Gastrocnemius medialis (tissue), 4 donors: ENCODE measurements at regions not wholly inside any gene's neighbourhood (a gene's known extent, or its start where the extent isn't known, plus 50 kb on each side); places are given as distances from the start of the nearest gene placed in this dataset.

ENCODE experiments used
- ATAC-seq, 2 donors: fragments of 150-250 bp; one replicate each; pipeline ENCODE4 v1.9.1; 2016
- DNase-seq, 2 donors: peaks; one replicate each; pipeline ENCODE4 v3.0.0-alpha.2; 2019
- H3K27ac ChIP-seq, 4 donors: fragments of 200-600 bp; sonication (generic); 1 replicate in 1 of 4; 2 replicates in 3 of 4; pipeline ENCODE4 v1.5.1; 2016 to 2018; ENCODE audit warnings: mild to moderate bottlenecking in 2 of 4, moderate library complexity in 1 of 4
- H3K27me3 ChIP-seq, 3 donors: fragments of 200-600 bp; sonication (generic) in 2 of 3; 1 replicate in 1 of 3; 2 replicates in 2 of 3; pipeline versions ENCODE4 v1.5.1 to v1.6.0; 2016 to 2019; ENCODE audit warnings: mild to moderate bottlenecking in 1 of 3, moderate library complexity in 1 of 3
- H3K36me3 ChIP-seq, 2 donors: fragments of 200-600 bp; sonication (generic) in 1 of 2; one replicate each; pipeline ENCODE4 v1.5.1; 2017 to 2018
- H3K4me1 ChIP-seq, 2 donors: fragments of 200-600 bp; sonication (generic) in 1 of 2; one replicate each; pipeline ENCODE4 v1.5.1; 2016 to 2017; ENCODE audit warnings: mild to moderate bottlenecking in 2 of 2
- H3K4me3 ChIP-seq, 4 donors: fragments of 200-600 bp; sonication (generic) in 3 of 4; 1 replicate in 1 of 4; 2 replicates in 3 of 4; pipeline ENCODE4 v1.5.1; 2016 to 2019; ENCODE audit warnings: mild to moderate bottlenecking in 2 of 4
- H3K9me3 ChIP-seq, 3 donors: fragments of 200-600 bp; sonication (generic) in 2 of 3; 1 replicate in 1 of 3; 2 replicates in 2 of 3; pipeline ENCODE4 v1.5.1; 2016 to 2019
- POLR2A ChIP-seq, 2 donors: fragments of 450-650 bp; IDR thresholded peaks; one replicate each; pipeline ENCODE4 v1.6.1; 2017; ENCODE audit warnings: antibody characterized with exemption in 2 of 2, mild to moderate bottlenecking in 2 of 2, moderate library complexity in 2 of 2
- in situ Hi-C, 4 donors: fragments of 200-750 bp; cut with MboI; loops; one replicate each; pipeline versions ENCODE4 v1.15.0 to v1.8.0; 2017; ENCODE audit warnings: low sequenced_read_pairs in 4 of 4
- intact Hi-C: fragments of 100-400 bp; cut with DNase I; formaldehyde crosslinking; loops from one replicate; pipeline ENCODE4 v1.15.1; 2023; ENCODE audit warnings: low total_unique reads
- TF ChIP-seq, protein P1 (sequence below), 5 experiments: fragments of 450-650 bp in 3 of 5; fragments of 200-600 bp in 2 of 5; sonication (generic) in 2 of 5; IDR thresholded peaks in 4 of 5; conservative IDR thresholded peaks in 1 of 5; 1 replicate in 4 of 5; 2 replicates in 1 of 5; pipeline ENCODE4 v1.5.1; 2016 to 2019; ENCODE audit warnings: antibody characterized with exemption in 5 of 5, mild to moderate bottlenecking in 3 of 5, moderate library complexity in 3 of 5

DNA sequence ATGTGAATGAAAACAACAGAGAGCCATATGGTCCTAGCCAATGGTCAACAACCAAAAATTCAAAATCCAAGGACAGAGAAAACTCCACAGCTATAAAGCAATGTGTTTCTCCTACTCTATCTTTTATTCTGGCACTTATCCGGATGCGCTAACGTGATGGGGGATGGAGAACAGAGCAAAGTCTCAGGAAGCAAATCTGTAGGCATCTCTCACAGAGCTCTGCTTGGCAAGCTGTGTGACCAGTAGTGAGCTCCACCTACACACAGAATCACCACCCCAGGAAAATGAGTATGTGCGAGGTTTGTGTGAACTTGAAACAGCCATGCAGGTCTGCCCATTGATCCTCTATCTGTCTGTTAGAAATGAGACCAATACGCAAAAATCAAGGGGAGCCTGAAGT, 584.3 kb downstream of the BCL11A start:
- H3K9me3 ChIP-seq: no peaks in the 10 kb centered on the region
- intact Hi-C loops (no loop called here), in situ Hi-C loops (no loop called here)
- no peaks in the 10 kb centered on the region for H3K4me1 ChIP-seq
- no peak overlapping the region for H3K4me3 ChIP-seq
- H3K27me3 ChIP-seq: no peaks in the 10 kb centered on the region
- TF ChIP-seq, protein P1, sequence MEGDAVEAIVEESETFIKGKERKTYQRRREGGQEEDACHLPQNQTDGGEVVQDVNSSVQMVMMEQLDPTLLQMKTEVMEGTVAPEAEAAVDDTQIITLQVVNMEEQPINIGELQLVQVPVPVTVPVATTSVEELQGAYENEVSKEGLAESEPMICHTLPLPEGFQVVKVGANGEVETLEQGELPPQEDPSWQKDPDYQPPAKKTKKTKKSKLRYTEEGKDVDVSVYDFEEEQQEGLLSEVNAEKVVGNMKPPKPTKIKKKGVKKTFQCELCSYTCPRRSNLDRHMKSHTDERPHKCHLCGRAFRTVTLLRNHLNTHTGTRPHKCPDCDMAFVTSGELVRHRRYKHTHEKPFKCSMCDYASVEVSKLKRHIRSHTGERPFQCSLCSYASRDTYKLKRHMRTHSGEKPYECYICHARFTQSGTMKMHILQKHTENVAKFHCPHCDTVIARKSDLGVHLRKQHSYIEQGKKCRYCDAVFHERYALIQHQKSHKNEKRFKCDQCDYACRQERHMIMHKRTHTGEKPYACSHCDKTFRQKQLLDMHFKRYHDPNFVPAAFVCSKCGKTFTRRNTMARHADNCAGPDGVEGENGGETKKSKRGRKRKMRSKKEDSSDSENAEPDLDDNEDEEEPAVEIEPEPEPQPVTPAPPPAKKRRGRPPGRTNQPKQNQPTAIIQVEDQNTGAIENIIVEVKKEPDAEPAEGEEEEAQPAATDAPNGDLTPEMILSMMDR (IDR thresholded peaks at IDR 0.05 in 4 of 5, conservative IDR thresholded peaks at IDR 0.05 in 1 of 5): no peak
- no peak for TF ChIP-seq POLR2A (IDR thresholded peaks at IDR 0.05)
- H3K36me3 ChIP-seq: no peaks in the 10 kb centered on the region
- ATAC-seq: no peak
- no peak overlapping the region for H3K27ac ChIP-seq
- no peak for DNase-seq

DNA sequence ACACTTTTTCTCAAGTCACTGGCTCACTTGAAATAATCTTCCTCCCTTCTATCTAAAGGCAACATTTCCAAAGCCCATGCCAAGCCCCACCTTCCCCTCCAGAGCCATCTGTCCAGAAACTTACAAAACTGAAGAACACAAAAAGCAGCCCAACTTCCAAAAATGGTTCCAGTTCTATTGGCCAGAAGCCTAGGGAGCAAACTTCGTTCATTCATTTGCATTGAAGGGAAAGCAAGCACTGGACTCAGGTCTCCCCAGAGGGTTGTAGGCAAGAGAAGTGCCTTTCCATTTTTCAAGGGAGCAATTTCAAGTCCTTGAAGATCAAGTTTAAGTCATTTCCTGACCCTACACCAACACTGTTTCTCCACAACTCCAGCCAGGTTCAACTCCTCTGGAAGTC, 585.0 kb downstream of the BCL11A start:
- Histone ChIP-seq H3K4me3 (no peak overlapping the region), H3K4me1 (no peaks in the 10 kb centered on the region), H3K9me3 (no peaks in the 10 kb centered on the region), H3K36me3 (no peaks in the 10 kb centered on the region), H3K27me3 (no peaks in the 10 kb centered on the region), H3K27ac (no peak overlapping the region)
- no peak for DNase-seq
- no peak for TF ChIP-seq POLR2A (IDR thresholded peaks at IDR 0.05)
- TF ChIP-seq, protein P1 (IDR thresholded peaks at IDR 0.05 in 4 of 5, conservative IDR thresholded peaks at IDR 0.05 in 1 of 5): no peak
- no peak for ATAC-seq
- intact Hi-C loops: no loop called here
- in situ Hi-C loops: no loop called here

DNA sequence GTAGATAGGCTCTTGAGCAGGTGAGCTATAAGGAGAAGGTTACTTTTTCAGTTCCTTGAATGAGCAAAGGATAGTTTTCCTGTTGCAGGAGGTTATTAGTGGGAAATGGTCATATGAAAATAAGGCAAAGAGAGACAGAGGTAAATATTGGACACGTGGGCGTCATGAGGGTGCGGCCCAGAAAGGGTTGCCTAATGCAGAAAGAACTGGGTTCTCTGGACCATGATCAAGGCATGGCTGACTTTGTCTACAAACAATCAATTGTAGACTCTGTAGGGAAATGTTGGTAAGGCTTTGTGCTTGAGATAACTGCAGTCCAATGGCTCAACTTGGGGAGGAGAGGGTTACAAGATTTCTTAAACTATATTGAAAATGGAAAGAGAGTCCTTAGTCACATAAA, 585.8 kb downstream of the BCL11A start:
- TF ChIP-seq, protein P1 (IDR thresholded peaks at IDR 0.05 in 4 of 5, conservative IDR thresholded peaks at IDR 0.05 in 1 of 5): no peak
- no peak for TF ChIP-seq POLR2A (IDR thresholded peaks at IDR 0.05)
- DNase-seq (no peak), ATAC-seq (no peak)
- Histone ChIP-seq H3K4me1 (no peaks in the 10 kb centered on the region), H3K9me3 (no peaks in the 10 kb centered on the region), H3K27me3 (no peaks in the 10 kb centered on the region), H3K36me3 (no peaks in the 10 kb centered on the region), H3K4me3 (no peak overlapping the region), H3K27ac (no peak overlapping the region)
- intact Hi-C loops: no loop called here
- in situ Hi-C loops: no loop called here

DNA sequence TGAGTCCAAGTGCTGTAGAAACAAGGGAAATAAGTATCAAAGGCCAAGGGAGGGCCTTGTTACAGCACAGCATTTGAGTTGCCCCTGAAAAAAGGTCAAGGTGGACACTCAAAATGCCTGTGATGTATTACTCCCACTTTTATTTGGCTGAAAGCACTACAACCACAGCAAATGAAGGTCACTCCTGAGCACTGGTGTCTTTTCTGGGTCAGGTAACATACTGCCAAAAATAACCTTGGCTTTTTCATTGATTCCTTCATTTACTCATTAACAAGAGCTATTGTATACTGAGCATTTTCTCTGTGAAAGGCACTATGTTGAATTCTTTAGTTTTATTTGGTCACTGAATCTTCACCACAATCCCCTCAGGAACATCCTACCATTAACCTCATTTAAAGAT, 590.3 kb downstream of the BCL11A start:
- no peaks in the 10 kb centered on the region for H3K27me3 ChIP-seq
- H3K27ac ChIP-seq: no peak overlapping the region
- intact Hi-C loops (no loop called here), in situ Hi-C loops (no loop called here)
- ATAC-seq (no peak), DNase-seq (no peak)
- no peaks in the 10 kb centered on the region for H3K36me3 ChIP-seq
- TF ChIP-seq, protein P1 (IDR thresholded peaks at IDR 0.05 in 4 of 5, conservative IDR thresholded peaks at IDR 0.05 in 1 of 5): no peak
- no peak for TF ChIP-seq POLR2A (IDR thresholded peaks at IDR 0.05)
- no peaks in the 10 kb centered on the region for H3K9me3 ChIP-seq
- no peak overlapping the region for H3K4me3 ChIP-seq
- H3K4me1 ChIP-seq: no peaks in the 10 kb centered on the region

DNA sequence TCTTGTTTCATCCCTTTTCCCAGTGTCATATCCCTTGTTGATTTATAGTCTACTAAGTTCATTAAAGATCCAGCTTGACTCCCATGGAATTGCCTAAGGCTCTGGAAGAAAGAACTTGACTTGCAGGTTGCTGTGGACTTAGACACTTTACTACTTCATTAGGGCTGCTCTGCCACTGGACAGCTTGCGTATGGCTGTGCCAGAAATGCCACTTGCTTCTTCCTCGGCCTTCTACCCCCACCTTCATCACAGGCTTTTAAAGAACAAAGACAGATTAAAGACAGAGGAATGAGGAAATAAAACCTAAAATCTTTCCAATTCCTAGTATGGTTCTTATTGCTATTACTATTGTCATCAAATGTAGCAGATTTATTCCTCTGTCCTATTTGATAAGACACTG, 591.7 kb downstream of the BCL11A start:
- H3K27me3 ChIP-seq: no peaks in the 10 kb centered on the region
- no peak overlapping the region for H3K27ac ChIP-seq
- DNase-seq: no peak
- no peaks in the 10 kb centered on the region for H3K9me3 ChIP-seq
- no peak for ATAC-seq
- TF ChIP-seq POLR2A (IDR thresholded peaks at IDR 0.05): no peak
- TF ChIP-seq, protein P1 (IDR thresholded peaks at IDR 0.05 in 4 of 5, conservative IDR thresholded peaks at IDR 0.05 in 1 of 5): no peak
- intact Hi-C loops (no loop called here), in situ Hi-C loops (no loop called here)
- H3K4me3 ChIP-seq: no peak overlapping the region
- no peaks in the 10 kb centered on the region for H3K36me3 ChIP-seq
- H3K4me1 ChIP-seq: no peaks in the 10 kb centered on the region
